ENCODE measurements at regions not wholly inside any gene's neighbourhood (a gene's known extent, or its start where the extent isn't known, plus 50 kb on each side); places are given as distances from the start of the nearest gene placed in this dataset.

DNA sequence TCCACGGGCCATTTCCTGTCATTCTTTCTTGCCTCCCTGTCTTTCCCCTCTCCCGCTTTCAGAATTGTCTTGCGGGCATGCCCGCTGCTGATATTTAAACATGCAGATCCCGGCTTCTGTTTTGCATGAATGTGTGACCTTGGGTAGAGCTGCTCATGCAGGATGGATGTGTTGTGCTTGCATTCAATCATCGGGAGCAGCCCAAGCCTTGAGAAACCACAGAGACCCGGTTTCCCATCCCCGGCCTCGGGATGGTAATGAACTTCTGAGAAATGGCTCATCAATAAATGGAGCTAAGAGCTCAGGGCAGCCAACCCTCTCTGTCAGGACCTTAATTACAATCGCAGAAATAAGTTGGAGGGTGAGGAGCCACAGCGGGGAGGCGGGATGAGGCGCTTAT is 303.7 kb upstream of the TNRC6C start:
- H3K27ac ChIP-seq (ENCODE audit: low read depth in 1 of 2, low read length in 2 of 2): no peak overlapping the region
- WGBS: 62% methylated on average over 13 of the region's 13 CpGs
- no peaks in the 10 kb centered on the region for H3K4me1 ChIP-seq (ENCODE audit: control insufficient read depth in 4 of 4, insufficient read depth in 4 of 4, low read length in 3 of 4)
- H3K9me3 ChIP-seq (ENCODE audit: control insufficient read depth in 4 of 4, low read length in 3 of 4): peaks cover 0 to 8% (median 3%) of the 10 kb centered on the region in 4 donors
- no peak overlapping the region for H3K4me3 ChIP-seq (ENCODE audit: low read depth in 1 of 3, low read length in 3 of 3)
- no peak overlapping the region for H3K9ac ChIP-seq (ENCODE audit: low read depth in 1 of 2, low read length in 2 of 2)
- no peak for DNase-seq (ENCODE audit: low spot score)
- H3K36me3 ChIP-seq (ENCODE audit: control insufficient read depth in 4 of 4, insufficient read depth in 3 of 4, low read depth in 1 of 4, low read length in 3 of 4): no peaks in the 10 kb centered on the region
- TF ChIP-seq FOXA2 (IDR thresholded peaks at IDR 0.05): no peak
- TF ChIP-seq, protein P1, sequence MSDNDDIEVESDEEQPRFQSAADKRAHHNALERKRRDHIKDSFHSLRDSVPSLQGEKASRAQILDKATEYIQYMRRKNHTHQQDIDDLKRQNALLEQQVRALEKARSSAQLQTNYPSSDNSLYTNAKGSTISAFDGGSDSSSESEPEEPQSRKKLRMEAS (IDR thresholded peaks at IDR 0.05): no peak
- TF ChIP-seq EGR1 (IDR thresholded peaks at IDR 0.05; ENCODE audit: low read depth in 2 of 2): no peak
- TF ChIP-seq SP1 (IDR thresholded peaks at IDR 0.05): no peak
- no peak for TF ChIP-seq RXRA (IDR thresholded peaks at IDR 0.05)
- no peak for TF ChIP-seq GABPA (IDR thresholded peaks at IDR 0.05 in 1 of 2, conservative IDR thresholded peaks at IDR 0.05 in 1 of 2)
- no peak for TF ChIP-seq HNF4A (conservative IDR thresholded peaks at IDR 0.05)
- TF ChIP-seq, protein P2, sequence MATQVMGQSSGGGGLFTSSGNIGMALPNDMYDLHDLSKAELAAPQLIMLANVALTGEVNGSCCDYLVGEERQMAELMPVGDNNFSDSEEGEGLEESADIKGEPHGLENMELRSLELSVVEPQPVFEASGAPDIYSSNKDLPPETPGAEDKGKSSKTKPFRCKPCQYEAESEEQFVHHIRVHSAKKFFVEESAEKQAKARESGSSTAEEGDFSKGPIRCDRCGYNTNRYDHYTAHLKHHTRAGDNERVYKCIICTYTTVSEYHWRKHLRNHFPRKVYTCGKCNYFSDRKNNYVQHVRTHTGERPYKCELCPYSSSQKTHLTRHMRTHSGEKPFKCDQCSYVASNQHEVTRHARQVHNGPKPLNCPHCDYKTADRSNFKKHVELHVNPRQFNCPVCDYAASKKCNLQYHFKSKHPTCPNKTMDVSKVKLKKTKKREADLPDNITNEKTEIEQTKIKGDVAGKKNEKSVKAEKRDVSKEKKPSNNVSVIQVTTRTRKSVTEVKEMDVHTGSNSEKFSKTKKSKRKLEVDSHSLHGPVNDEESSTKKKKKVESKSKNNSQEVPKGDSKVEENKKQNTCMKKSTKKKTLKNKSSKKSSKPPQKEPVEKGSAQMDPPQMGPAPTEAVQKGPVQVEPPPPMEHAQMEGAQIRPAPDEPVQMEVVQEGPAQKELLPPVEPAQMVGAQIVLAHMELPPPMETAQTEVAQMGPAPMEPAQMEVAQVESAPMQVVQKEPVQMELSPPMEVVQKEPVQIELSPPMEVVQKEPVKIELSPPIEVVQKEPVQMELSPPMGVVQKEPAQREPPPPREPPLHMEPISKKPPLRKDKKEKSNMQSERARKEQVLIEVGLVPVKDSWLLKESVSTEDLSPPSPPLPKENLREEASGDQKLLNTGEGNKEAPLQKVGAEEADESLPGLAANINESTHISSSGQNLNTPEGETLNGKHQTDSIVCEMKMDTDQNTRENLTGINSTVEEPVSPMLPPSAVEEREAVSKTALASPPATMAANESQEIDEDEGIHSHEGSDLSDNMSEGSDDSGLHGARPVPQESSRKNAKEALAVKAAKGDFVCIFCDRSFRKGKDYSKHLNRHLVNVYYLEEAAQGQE (IDR thresholded peaks at IDR 0.05): no peak
- TF ChIP-seq NR2F2 (IDR thresholded peaks at IDR 0.05): no peak
- TF ChIP-seq HNF4G (IDR thresholded peaks at IDR 0.05): no peak
- no peak for TF ChIP-seq TAF1 (conservative IDR thresholded peaks at IDR 0.05)
- no peak for TF ChIP-seq YY1 (IDR thresholded peaks at IDR 0.05)
- TF ChIP-seq, protein P3, sequence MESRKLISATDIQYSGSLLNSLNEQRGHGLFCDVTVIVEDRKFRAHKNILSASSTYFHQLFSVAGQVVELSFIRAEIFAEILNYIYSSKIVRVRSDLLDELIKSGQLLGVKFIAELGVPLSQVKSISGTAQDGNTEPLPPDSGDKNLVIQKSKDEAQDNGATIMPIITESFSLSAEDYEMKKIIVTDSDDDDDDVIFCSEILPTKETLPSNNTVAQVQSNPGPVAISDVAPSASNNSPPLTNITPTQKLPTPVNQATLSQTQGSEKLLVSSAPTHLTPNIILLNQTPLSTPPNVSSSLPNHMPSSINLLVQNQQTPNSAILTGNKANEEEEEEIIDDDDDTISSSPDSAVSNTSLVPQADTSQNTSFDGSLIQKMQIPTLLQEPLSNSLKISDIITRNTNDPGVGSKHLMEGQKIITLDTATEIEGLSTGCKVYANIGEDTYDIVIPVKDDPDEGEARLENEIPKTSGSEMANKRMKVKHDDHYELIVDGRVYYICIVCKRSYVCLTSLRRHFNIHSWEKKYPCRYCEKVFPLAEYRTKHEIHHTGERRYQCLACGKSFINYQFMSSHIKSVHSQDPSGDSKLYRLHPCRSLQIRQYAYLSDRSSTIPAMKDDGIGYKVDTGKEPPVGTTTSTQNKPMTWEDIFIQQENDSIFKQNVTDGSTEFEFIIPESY (IDR thresholded peaks at IDR 0.05): no peak
- TF ChIP-seq JUND (IDR thresholded peaks at IDR 0.05): no peak
- TF ChIP-seq RAD21 (IDR thresholded peaks at IDR 0.05): no peak
- TF ChIP-seq, protein P4, sequence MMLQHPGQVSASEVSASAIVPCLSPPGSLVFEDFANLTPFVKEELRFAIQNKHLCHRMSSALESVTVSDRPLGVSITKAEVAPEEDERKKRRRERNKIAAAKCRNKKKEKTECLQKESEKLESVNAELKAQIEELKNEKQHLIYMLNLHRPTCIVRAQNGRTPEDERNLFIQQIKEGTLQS (IDR thresholded peaks at IDR 0.05): no peak
- no peak for TF ChIP-seq FOXA1 (IDR thresholded peaks at IDR 0.05)
- TF ChIP-seq, protein P5, sequence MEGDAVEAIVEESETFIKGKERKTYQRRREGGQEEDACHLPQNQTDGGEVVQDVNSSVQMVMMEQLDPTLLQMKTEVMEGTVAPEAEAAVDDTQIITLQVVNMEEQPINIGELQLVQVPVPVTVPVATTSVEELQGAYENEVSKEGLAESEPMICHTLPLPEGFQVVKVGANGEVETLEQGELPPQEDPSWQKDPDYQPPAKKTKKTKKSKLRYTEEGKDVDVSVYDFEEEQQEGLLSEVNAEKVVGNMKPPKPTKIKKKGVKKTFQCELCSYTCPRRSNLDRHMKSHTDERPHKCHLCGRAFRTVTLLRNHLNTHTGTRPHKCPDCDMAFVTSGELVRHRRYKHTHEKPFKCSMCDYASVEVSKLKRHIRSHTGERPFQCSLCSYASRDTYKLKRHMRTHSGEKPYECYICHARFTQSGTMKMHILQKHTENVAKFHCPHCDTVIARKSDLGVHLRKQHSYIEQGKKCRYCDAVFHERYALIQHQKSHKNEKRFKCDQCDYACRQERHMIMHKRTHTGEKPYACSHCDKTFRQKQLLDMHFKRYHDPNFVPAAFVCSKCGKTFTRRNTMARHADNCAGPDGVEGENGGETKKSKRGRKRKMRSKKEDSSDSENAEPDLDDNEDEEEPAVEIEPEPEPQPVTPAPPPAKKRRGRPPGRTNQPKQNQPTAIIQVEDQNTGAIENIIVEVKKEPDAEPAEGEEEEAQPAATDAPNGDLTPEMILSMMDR (IDR thresholded peaks at IDR 0.05; ENCODE audit: low read depth, low read length, missing input control): no peak
- peaks cover 0 to 6% (median 2%) of the 10 kb centered on the region in 4 donors for H3K27me3 ChIP-seq (ENCODE audit: control insufficient read depth in 4 of 4, insufficient read depth in 4 of 4, low read length in 3 of 4)

Measured in liver (tissue), 8 donors.